D721Med (cell line): ENCODE measurements at regions not wholly inside any gene's neighbourhood (a gene's known extent, or its start where the extent isn't known, plus 50 kb on each side); places are given as distances from the start of the nearest gene placed in this dataset.

Experiments
- DNase-seq: peaks from one replicate; pipeline ENCODE4 v3.0.0; 2011; ENCODE audit warnings: low spot score; ENCODE audit not compliant: insufficient read length
- FAIRE-seq: peaks from 2 replicates; lab custom pipeline; 2011; peaks lifted over from hg19 to GRCh38; lab: Jason Lieb, UNC
- TF ChIP-seq, protein P1 (sequence below): IDR thresholded peaks from 2 replicates; pipeline ENCODE4 v1.5.1; 2012; ENCODE audit warnings: mild to moderate bottlenecking, control low read depth; ENCODE audit not compliant: insufficient read depth; ENCODE audit errors: missing control alignments

GRCh38 chr20:12925210-12925755, 83.5 kb upstream of the SPTLC3 start:
- FAIRE-seq: no peak
- TF ChIP-seq, protein P1, sequence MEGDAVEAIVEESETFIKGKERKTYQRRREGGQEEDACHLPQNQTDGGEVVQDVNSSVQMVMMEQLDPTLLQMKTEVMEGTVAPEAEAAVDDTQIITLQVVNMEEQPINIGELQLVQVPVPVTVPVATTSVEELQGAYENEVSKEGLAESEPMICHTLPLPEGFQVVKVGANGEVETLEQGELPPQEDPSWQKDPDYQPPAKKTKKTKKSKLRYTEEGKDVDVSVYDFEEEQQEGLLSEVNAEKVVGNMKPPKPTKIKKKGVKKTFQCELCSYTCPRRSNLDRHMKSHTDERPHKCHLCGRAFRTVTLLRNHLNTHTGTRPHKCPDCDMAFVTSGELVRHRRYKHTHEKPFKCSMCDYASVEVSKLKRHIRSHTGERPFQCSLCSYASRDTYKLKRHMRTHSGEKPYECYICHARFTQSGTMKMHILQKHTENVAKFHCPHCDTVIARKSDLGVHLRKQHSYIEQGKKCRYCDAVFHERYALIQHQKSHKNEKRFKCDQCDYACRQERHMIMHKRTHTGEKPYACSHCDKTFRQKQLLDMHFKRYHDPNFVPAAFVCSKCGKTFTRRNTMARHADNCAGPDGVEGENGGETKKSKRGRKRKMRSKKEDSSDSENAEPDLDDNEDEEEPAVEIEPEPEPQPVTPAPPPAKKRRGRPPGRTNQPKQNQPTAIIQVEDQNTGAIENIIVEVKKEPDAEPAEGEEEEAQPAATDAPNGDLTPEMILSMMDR: peak; percentile 95
- DNase-seq: no peak

GRCh38 chr20:12925863-12926793, 82.6 kb upstream of the SPTLC3 start:
- DNase-seq: no peak
- FAIRE-seq: no peak
- TF ChIP-seq, protein P1: no peak

GRCh38 chr20:12927489-12927888, 81.3 kb upstream of the SPTLC3 start:
- no peak for FAIRE-seq
- no peak for DNase-seq
- TF ChIP-seq, protein P1: no peak

GRCh38 chr20:12928358-12928754, 80.4 kb upstream of the SPTLC3 start:
- DNase-seq (no peak), FAIRE-seq (no peak)
- TF ChIP-seq, protein P1: no peak

DNA sequence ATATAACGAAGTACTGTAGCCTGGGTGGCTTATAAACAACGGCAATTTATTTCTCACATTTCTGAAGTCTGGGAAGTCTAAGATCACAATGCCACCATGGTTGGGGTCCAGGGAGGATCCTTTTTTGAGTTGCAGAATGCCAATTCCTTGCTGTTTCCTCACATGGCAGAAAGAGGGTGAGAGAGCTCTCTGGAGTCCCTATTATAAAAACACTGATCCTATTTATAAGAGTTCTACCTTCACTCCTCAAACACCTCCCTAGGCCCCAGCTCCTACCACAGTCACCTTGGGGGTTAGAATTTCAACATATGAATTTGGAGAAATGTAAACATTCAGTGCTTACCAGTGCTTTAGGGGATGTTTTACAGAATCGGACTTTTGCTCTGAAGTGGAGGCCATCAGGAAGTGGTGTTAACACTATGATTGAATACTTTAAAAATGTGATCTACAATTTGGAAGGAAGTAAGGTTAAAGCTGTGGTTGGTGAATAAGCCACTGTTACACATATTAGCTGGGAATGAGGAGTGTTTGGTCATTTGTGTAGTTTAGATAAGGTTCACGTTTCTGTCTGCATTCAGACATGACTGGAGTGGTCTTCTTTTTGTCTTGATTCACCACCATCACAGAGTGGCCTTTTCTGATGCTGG, 79.9 kb upstream of the SPTLC3 start:
- FAIRE-seq: no peak
- TF ChIP-seq, protein P1: no peak
- DNase-seq: no peak

DNA sequence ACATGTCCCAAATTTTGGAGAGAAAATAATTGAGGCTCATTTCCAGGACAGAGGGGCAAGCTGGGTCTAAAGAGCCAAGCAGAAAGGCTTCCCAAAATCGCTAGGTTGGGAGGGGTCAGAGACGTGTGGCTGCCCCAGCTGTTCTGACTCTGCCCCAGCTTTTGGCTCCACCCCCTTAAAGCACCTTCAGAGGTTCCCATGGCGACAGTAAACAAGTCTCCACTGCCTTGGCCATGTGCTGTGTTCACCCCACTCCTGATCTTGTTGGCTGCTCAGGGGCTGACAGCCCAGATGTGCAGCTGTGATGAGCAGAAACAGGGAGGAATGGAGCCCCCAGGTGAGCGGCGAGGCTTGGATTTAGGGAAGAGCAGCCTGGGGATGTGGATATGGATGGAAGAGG, 72.8 kb upstream of the SPTLC3 start:
- FAIRE-seq (no peak), DNase-seq (no peak)
- TF ChIP-seq, protein P1: no peak
